Aorta (tissue), 5 donors: ENCODE measurements at regions not wholly inside any gene's neighbourhood (a gene's known extent, or its start where the extent isn't known, plus 50 kb on each side); places are given as distances from the start of the nearest gene placed in this dataset.

Source experiments
- ATAC-seq: fragments of 200-7000 bp; cut with Tn5 transposase; one replicate; pipeline ENCODE4 v1.9.1; 2022; ENCODE audit warnings: moderate library complexity; ENCODE audit not compliant: low FRiP score
- DNase-seq, 2 donors: peaks; one replicate each; pipeline ENCODE4 v3.0.0-alpha.2; 2020
- H3K27ac ChIP-seq, 2 donors: one replicate each; pipeline ENCODE4 v1.5.1; 2013; ENCODE audit warnings: low read length in 2 of 2, mild to moderate bottlenecking in 2 of 2, moderate library complexity in 2 of 2, control low read depth in 1 of 2, inconsistent platforms in 1 of 2, low read depth in 1 of 2
- H3K27me3 ChIP-seq, 2 donors: one replicate each; pipeline ENCODE4 v1.6.1; 2013; ENCODE audit warnings: control low read depth in 1 of 2, low read length in 1 of 2, mild to moderate bottlenecking in 1 of 2, moderate library complexity in 1 of 2; ENCODE audit not compliant: insufficient read depth in 2 of 2, control insufficient read depth in 1 of 2
- H3K36me3 ChIP-seq, 2 donors: one replicate each; pipeline ENCODE4 v1.6.1; 2013; ENCODE audit warnings: control low read depth in 1 of 2, low read length in 1 of 2, mild to moderate bottlenecking in 1 of 2; ENCODE audit not compliant: insufficient read depth in 2 of 2, control insufficient read depth in 1 of 2
- H3K4me1 ChIP-seq, 2 donors: one replicate each; pipeline ENCODE4 v1.6.1; 2013; ENCODE audit warnings: low read length in 2 of 2, control low read depth in 1 of 2, mild to moderate bottlenecking in 1 of 2, moderate library complexity in 1 of 2; ENCODE audit not compliant: insufficient read depth in 2 of 2, control insufficient read depth in 1 of 2
- H3K4me3 ChIP-seq, 2 donors: one replicate each; pipeline ENCODE4 v1.5.1; 2013; ENCODE audit warnings: low read length in 2 of 2, control low read depth in 1 of 2, mild to moderate bottlenecking in 1 of 2
- H3K9me3 ChIP-seq: one replicate; pipeline ENCODE4 v1.6.1; 2013; ENCODE audit warnings: mild to moderate bottlenecking, low read length; ENCODE audit not compliant: control insufficient read depth
- WGBS, 2 donors: extraction: QIAGEN DNeasy Blood & Tissue Kit; methylation state at CpG; one replicate each; pipeline ENCODE4 v1.1.7; 2013; 5-methylcytosine and 5-hydroxymethylcytosine counted together
- intact Hi-C, 2 donors: fragments of 100-400 bp; cut with DNase I; formaldehyde crosslinking; loops; one replicate each; pipeline versions ENCODE4 v1.14.2 to v1.15.0; 2022
- donor health status: healthy with polysubstance abuse.
- donor health status: Bipolar disorder and iron deficiency.
- donor health status: DM: no; HTN: no; CAD: no.
- donor health status: DM: no; HTN: no; CAD: no.
- donor health status: DM: yes; HTN: yes; CAD: no.

GRCh38 chr10:3294919-3295581, 122.5 kb upstream of the PITRM1 start:
- 89 to 91% methylated on average over 14 of the region's 14 CpGs for WGBS, 2 donors
- Histone ChIP-seq H3K9me3 (no peaks in the 10 kb centered on the region), H3K4me1 (no peaks in the 10 kb centered on the region), H3K36me3 (no peaks in the 10 kb centered on the region), H3K4me3 (no peak overlapping the region), H3K27me3 (no peaks in the 10 kb centered on the region), H3K27ac (no peak overlapping the region)
- no peak for ATAC-seq
- intact Hi-C loops: no loop called here
- DNase-seq: no peak

GRCh38 chr10:3293581-3294431, 121.2 kb upstream of the PITRM1 start:
- no peak overlapping the region for H3K27ac ChIP-seq
- no peaks in the 10 kb centered on the region for H3K36me3 ChIP-seq
- no peaks in the 10 kb centered on the region for H3K27me3 ChIP-seq
- H3K9me3 ChIP-seq: no peaks in the 10 kb centered on the region
- WGBS, 2 donors: 38 to 59% methylated on average over 19 of the region's 19 CpGs
- H3K4me1 ChIP-seq: no peaks in the 10 kb centered on the region
- no peak overlapping the region for H3K4me3 ChIP-seq
- intact Hi-C loops: no loop called here
- ATAC-seq: peak; percentile 16
- peak in 1 of 2 donors; percentile 47 for DNase-seq

- DNase-seq (no peak), ATAC-seq (no peak)
- Histone ChIP-seq H3K9me3 (no peaks in the 10 kb centered on the region), H3K4me1 (no peaks in the 10 kb centered on the region), H3K4me3 (no peak overlapping the region), H3K27me3 (no peaks in the 10 kb centered on the region), H3K36me3 (no peaks in the 10 kb centered on the region), H3K27ac (no peak overlapping the region)
- intact Hi-C loops: no loop called here
- 79 to 81% methylated on average over 8 of the region's 8 CpGs for WGBS, 2 donors
Observed at GRCh38 chr10:3292636-3293035, 120.1 kb upstream of the PITRM1 start.

- WGBS, 2 donors: 74 to 79% methylated on average over 12 of the region's 12 CpGs
- no peaks in the 10 kb centered on the region for H3K36me3 ChIP-seq
- H3K27ac ChIP-seq: no peak overlapping the region
- no peak for ATAC-seq
- H3K27me3 ChIP-seq: no peaks in the 10 kb centered on the region
- intact Hi-C loops: no loop called here
- H3K4me3 ChIP-seq: no peak overlapping the region
- no peaks in the 10 kb centered on the region for H3K4me1 ChIP-seq
- H3K9me3 ChIP-seq: no peaks in the 10 kb centered on the region
- no peak for DNase-seq
Observed at GRCh38 chr10:3290550-3290949, 118.0 kb upstream of the PITRM1 start.

- Histone ChIP-seq H3K4me1 (no peaks in the 10 kb centered on the region), H3K9me3 (no peaks in the 10 kb centered on the region), H3K27ac (no peak overlapping the region), H3K27me3 (no peaks in the 10 kb centered on the region), H3K4me3 (no peak overlapping the region), H3K36me3 (no peaks in the 10 kb centered on the region)
- 85 to 88% methylated on average over 42 of the region's 42 CpGs for WGBS, 2 donors
- DNase-seq (no peak), ATAC-seq (no peak)
- intact Hi-C loops: no loop called here
Observed at GRCh38 chr10:3287572-3288445, 115.2 kb upstream of the PITRM1 start.

- Histone ChIP-seq H3K4me1 (no peaks in the 10 kb centered on the region), H3K27ac (no peak overlapping the region), H3K9me3 (no peaks in the 10 kb centered on the region), H3K36me3 (no peaks in the 10 kb centered on the region), H3K4me3 (no peak overlapping the region), H3K27me3 (no peaks in the 10 kb centered on the region)
- ATAC-seq (no peak), DNase-seq (no peak)
- intact Hi-C loops: no loop called here
- 99 to 100% methylated on average over 1 of the region's 1 CpG for WGBS, 2 donors
Observed at GRCh38 chr10:3282674-3283017, 110.1 kb upstream of the PITRM1 start.

GRCh38 chr10:3281941-3282673, 109.5 kb upstream of the PITRM1 start:
- Histone ChIP-seq H3K27ac (no peak overlapping the region), H3K4me1 (no peaks in the 10 kb centered on the region), H3K9me3 (no peaks in the 10 kb centered on the region), H3K27me3 (no peaks in the 10 kb centered on the region), H3K36me3 (no peaks in the 10 kb centered on the region), H3K4me3 (no peak overlapping the region)
- intact Hi-C loops: no loop called here
- WGBS, 2 donors: 65 to 68% methylated on average over 7 of the region's 7 CpGs
- ATAC-seq (no peak), DNase-seq (no peak)

GRCh38 chr10:3278771-3279170, 106.2 kb upstream of the PITRM1 start:
- WGBS, 2 donors: 90 to 98% methylated on average over 2 of the region's 2 CpGs
- Histone ChIP-seq H3K4me1 (no peaks in the 10 kb centered on the region), H3K9me3 (no peaks in the 10 kb centered on the region), H3K36me3 (no peaks in the 10 kb centered on the region), H3K27me3 (no peaks in the 10 kb centered on the region), H3K4me3 (no peak overlapping the region), H3K27ac (no peak overlapping the region)
- intact Hi-C loops: no loop called here
- ATAC-seq (no peak), DNase-seq (no peak)
